SK-N-MC (cell line): ENCODE measurements at regions not wholly inside any gene's neighbourhood (a gene's known extent, or its start where the extent isn't known, plus 50 kb on each side); places are given as distances from the start of the nearest gene placed in this dataset.

Experiments
- EZH2 ChIP-seq: fragments of 200-600 bp; sonication (generic); IDR thresholded peaks from one replicate; pipeline ENCODE4 v1.6.1; 2017; ENCODE audit warnings: antibody characterized with exemption
- POLR2AphosphoS5 ChIP-seq: IDR thresholded peaks from 2 replicates; pipeline ENCODE4 v1.6.1; 2012; ENCODE audit warnings: mild to moderate bottlenecking, low read depth, low read length, borderline replicate concordance

- TF ChIP-seq EZH2 (no peak), POLR2AphosphoS5 (no peak)
Measured at GRCh38 chr11:70930215-70930614, 322.2 kb downstream of the SHANK2 start.
